H9 (cell line): ENCODE measurements at regions not wholly inside any gene's neighbourhood (a gene's known extent, or its start where the extent isn't known, plus 50 kb on each side); places are given as distances from the start of the nearest gene placed in this dataset.

ENCODE experiments used
- DNase-seq: peaks from one replicate; pipeline ENCODE4 v3.0.0-alpha.2; 2017
- H2AFZ ChIP-seq: one replicate; pipeline ENCODE4 v1.6.1; 2013; ENCODE audit warnings: mild to moderate bottlenecking, low read length, control low read depth, moderate library complexity
- H2AK5ac ChIP-seq: 2 replicates; pipeline ENCODE4 v1.6.1; 2013; ENCODE audit warnings: low read length, control low read depth, mixed read lengths; ENCODE audit not compliant: insufficient read length
- H2BK120ac ChIP-seq: one replicate; pipeline ENCODE4 v1.6.1; 2013; ENCODE audit warnings: low read depth, mild to moderate bottlenecking, low read length, control low read depth, inconsistent platforms; ENCODE audit not compliant: poor library complexity, severe bottlenecking
- H2BK12ac ChIP-seq: 2 replicates; pipeline ENCODE4 v1.6.1; 2013; ENCODE audit warnings: low read length, control low read depth, mixed read lengths, low read depth; ENCODE audit not compliant: insufficient read length
- H2BK15ac ChIP-seq: 2 replicates; pipeline ENCODE4 v1.6.1; 2013; ENCODE audit warnings: low read depth, low read length, control low read depth
- H2BK20ac ChIP-seq: one replicate; pipeline ENCODE4 v1.6.1; 2013; ENCODE audit warnings: low read depth, mild to moderate bottlenecking, low read length, control low read depth, inconsistent platforms; ENCODE audit not compliant: poor library complexity, severe bottlenecking
- H2BK5ac ChIP-seq: 2 replicates; pipeline ENCODE4 v1.6.1; 2013; ENCODE audit warnings: low read length, control low read depth, mixed read lengths; ENCODE audit not compliant: insufficient read length
- H3K14ac ChIP-seq: 2 replicates; pipeline ENCODE4 v1.6.1; 2013; ENCODE audit warnings: low read length, control low read depth; ENCODE audit not compliant: insufficient read depth
- H3K18ac ChIP-seq: 2 replicates; pipeline ENCODE4 v1.6.1; 2013; ENCODE audit warnings: low read depth, mild to moderate bottlenecking, mixed read lengths, low read length, control low read depth; ENCODE audit not compliant: insufficient read length
- H3K23ac ChIP-seq: 2 replicates; pipeline ENCODE4 v1.6.1; 2013; ENCODE audit warnings: low read length, control low read depth, mixed read lengths, low read depth; ENCODE audit not compliant: insufficient read length
- H3K23me2 ChIP-seq: 2 replicates; pipeline ENCODE4 v1.6.1; 2013; ENCODE audit warnings: low read depth, mild to moderate bottlenecking, mixed read lengths, low read length, control low read depth; ENCODE audit not compliant: insufficient read length, poor library complexity, severe bottlenecking
- H3K27ac ChIP-seq: 2 replicates; pipeline ENCODE4 v1.5.1; 2013; ENCODE audit warnings: low read length, control low read depth, mixed read lengths, low read depth; ENCODE audit not compliant: insufficient read length
- H3K27me3 ChIP-seq: 2 replicates; pipeline ENCODE4 v1.6.1; 2013; ENCODE audit warnings: low read length, control low read depth, inconsistent platforms; ENCODE audit not compliant: insufficient read depth
- H3K4ac ChIP-seq: 2 replicates; pipeline ENCODE4 v1.6.1; 2013; ENCODE audit warnings: low read depth, mild to moderate bottlenecking, control low read depth, inconsistent platforms, low read length, moderate library complexity
- H3K4me1 ChIP-seq: 2 replicates; pipeline ENCODE4 v1.6.1; 2013; ENCODE audit warnings: low read length, control low read depth, inconsistent platforms; ENCODE audit not compliant: insufficient read depth
- H3K4me2 ChIP-seq: 2 replicates; pipeline ENCODE4 v1.6.1; 2013; ENCODE audit warnings: low read length, control low read depth, mixed read lengths; ENCODE audit not compliant: insufficient read length, insufficient read depth
- H3K56ac ChIP-seq: 2 replicates; pipeline ENCODE4 v1.6.1; 2013; ENCODE audit warnings: low read depth, mild to moderate bottlenecking, mixed read lengths, low read length, control low read depth; ENCODE audit not compliant: insufficient read length
- H3K79me1 ChIP-seq: 2 replicates; pipeline ENCODE4 v1.6.1; 2013; ENCODE audit warnings: low read depth, mild to moderate bottlenecking, moderate library complexity, low read length, control low read depth, inconsistent platforms; ENCODE audit not compliant: insufficient read depth, poor library complexity, severe bottlenecking
- H3K79me2 ChIP-seq: 2 replicates; pipeline ENCODE4 v1.6.1; 2013; ENCODE audit warnings: low read length, control low read depth, inconsistent platforms; ENCODE audit not compliant: insufficient read depth
- H3K9ac ChIP-seq: 2 replicates; pipeline ENCODE4 v1.6.1; 2013; ENCODE audit warnings: low read length, control low read depth, mixed read lengths; ENCODE audit not compliant: insufficient read length; ENCODE audit errors: extremely low read depth
- H3K9me3 ChIP-seq: one replicate; pipeline ENCODE4 v1.6.1; 2013; ENCODE audit warnings: low read depth, low read length, inconsistent platforms; ENCODE audit not compliant: control insufficient read depth
- H3T11ph ChIP-seq: one replicate; pipeline ENCODE4 v1.6.1; 2013; ENCODE audit warnings: mild to moderate bottlenecking, low read length, control low read depth, inconsistent platforms
- H4K20me1 ChIP-seq: one replicate; pipeline ENCODE4 v1.6.1; 2013; ENCODE audit not compliant: control insufficient read depth, insufficient read length, insufficient read depth
- H4K5ac ChIP-seq: 2 replicates; pipeline ENCODE4 v1.6.1; 2013; ENCODE audit warnings: low read depth, mild to moderate bottlenecking, mixed read lengths, low read length, control low read depth; ENCODE audit not compliant: insufficient read length
- H4K8ac ChIP-seq: replicated peaks from 2 replicates; pipeline ENCODE4 v1.6.1; 2013; ENCODE audit warnings: low read length, control low read depth, mixed read lengths, low read depth; ENCODE audit not compliant: insufficient read length
- H4K91ac ChIP-seq: 2 replicates; pipeline ENCODE4 v1.6.1; 2013; ENCODE audit warnings: low read depth, mild to moderate bottlenecking, moderate library complexity, mixed read lengths, low read length, control low read depth; ENCODE audit not compliant: insufficient read length
- H3K27ac Mint-ChIP-seq, 3 experiments: 2 replicates in 2 of 3; 3 replicates in 1 of 3; pipeline ENCODE4 v1.8.0; 2020 to 2021; ENCODE audit warnings: mixed read lengths in 3 of 3, mild to moderate bottlenecking in 1 of 3, moderate library complexity in 1 of 3
- H3K27me3 Mint-ChIP-seq: 2 replicates; pipeline ENCODE4 v1.8.0; 2021; ENCODE audit warnings: low read depth, mild to moderate bottlenecking, moderate library complexity, mixed read lengths
- H3K36me3 Mint-ChIP-seq, 3 experiments: 2 replicates in 2 of 3; 3 replicates in 1 of 3; pipeline ENCODE4 v1.8.0; 2020 to 2021; ENCODE audit warnings: low read depth in 3 of 3, mixed read lengths in 3 of 3; ENCODE audit not compliant: insufficient read depth in 1 of 3
- H3K4me1 Mint-ChIP-seq, 2 experiments: 2 replicates each; pipeline ENCODE4 v1.8.0; 2020; ENCODE audit warnings: mixed read lengths in 2 of 2
- H3K4me3 Mint-ChIP-seq, 2 experiments: 2 replicates in 1 of 2; 3 replicates in 1 of 2; pipeline ENCODE4 v1.8.0; 2020 to 2021; ENCODE audit warnings: mild to moderate bottlenecking in 2 of 2, mixed read lengths in 2 of 2, moderate library complexity in 1 of 2
- H3K9me3 Mint-ChIP-seq, 2 experiments: 2 replicates in 1 of 2; 3 replicates in 1 of 2; pipeline ENCODE4 v1.8.0; 2020; ENCODE audit warnings: mild to moderate bottlenecking in 2 of 2, mixed read lengths in 2 of 2, moderate library complexity in 1 of 2
- CTCF ChIP-seq: fragments of 200-600 bp; sonication (generic); conservative IDR thresholded peaks from 3 replicates; pipeline ENCODE4 v1.8.0; 2021; ENCODE audit warnings: antibody characterized with exemption, mild to moderate bottlenecking
- WGBS: extraction: QIAGEN DNeasy Blood & Tissue Kit; methylation state at CpG from one replicate; pipeline ENCODE4 v1.1.7; 2013; ENCODE audit warnings: missing lambda C conversion rate, low lambda C conversion rate, mixed read lengths; ENCODE audit not compliant: insufficient read length; ENCODE audit errors: extremely low coverage; 5-methylcytosine and 5-hydroxymethylcytosine counted together

- H3K18ac ChIP-seq = no peak overlapping the region
- no peak overlapping the region for H3T11ph ChIP-seq
- Mint-ChIP-seq H3K4me3 (no peak overlapping the region), H3K9me3 (peaks cover 10 to 14% of the 10 kb centered on the region in 2 experiments), H3K36me3 (peaks cover 6 to 23% (median 11%) of the 10 kb centered on the region in 3 experiments; a peak in 5 of 7 replicates), H3K4me1 (peaks cover 0 to 4% of the 10 kb centered on the region in 2 experiments; a peak in 2 of 4 replicates), H3K27me3 (no peaks in the 10 kb centered on the region), H3K27ac (no peak overlapping the region)
- H3K79me2 ChIP-seq = no peaks in the 10 kb centered on the region
- no peak overlapping the region for H2AK5ac ChIP-seq
- no peak overlapping the region for H3K56ac ChIP-seq
- H2BK15ac ChIP-seq = no peak overlapping the region
- DNase-seq = no peak
- H3K23me2 ChIP-seq = no peaks in the 10 kb centered on the region
- no peak overlapping the region for H2BK20ac ChIP-seq
- no peaks in the 10 kb centered on the region for H3K9me3 ChIP-seq
- H2AFZ ChIP-seq = no peak overlapping the region
- H3K14ac ChIP-seq = no peak overlapping the region
- H3K9ac ChIP-seq = no peak overlapping the region
- no peak overlapping the region for H4K5ac ChIP-seq
- no peak overlapping the region for H3K4ac ChIP-seq
- H3K4me2 ChIP-seq = no peak overlapping the region
- no peak overlapping the region for H2BK120ac ChIP-seq
- no peak overlapping the region for H4K8ac ChIP-seq
- H4K91ac ChIP-seq = no peak overlapping the region
- H3K23ac ChIP-seq = no peak overlapping the region
- H3K79me1 ChIP-seq = no peaks in the 10 kb centered on the region
- no peaks in the 10 kb centered on the region for H3K27me3 ChIP-seq
- no peaks in the 10 kb centered on the region for H3K4me1 ChIP-seq
- TF ChIP-seq CTCF = no peak
- H2BK12ac ChIP-seq = no peak overlapping the region
- no CpG with 5 or more reads among the region's 1 CpG for WGBS
- H4K20me1 ChIP-seq = no peaks in the 10 kb centered on the region
- no peak overlapping the region for H2BK5ac ChIP-seq
- no peak overlapping the region for H3K27ac ChIP-seq
Measured at GRCh38 chr17:54608634-54609155, 292.0 kb upstream of the TOM1L1 start.
